K562 (cell line): ENCODE measurements at regions not wholly inside any gene's neighbourhood (a gene's known extent, or its start where the extent isn't known, plus 50 kb on each side); places are given as distances from the start of the nearest gene placed in this dataset.
A peak's percentile ranks its signal among the peaks of the same experiment; 100 is the strongest.

Experiments used
- BRD9 ChIP-seq: fragments of 450-650 bp; IDR thresholded peaks from 2 replicates; pipeline ENCODE4 v1.6.1; 2018; ENCODE audit warnings: low read depth; ENCODE audit not compliant: partially characterized antibody
- ETS2 ChIP-seq: IDR thresholded peaks from 2 replicates; pipeline ENCODE4 v1.6.1; 2016; ENCODE audit warnings: borderline replicate concordance, missing genetic modification characterization, mild to moderate bottlenecking, moderate library complexity, missing compliant biosample characterization; ENCODE audit not compliant: poor library complexity, severe bottlenecking
- FOXK2 ChIP-seq, 2 experiments: fragments of 450-650 bp; IDR thresholded peaks in 1 of 2; conservative IDR thresholded peaks in 1 of 2; 2 replicates each; pipeline ENCODE4 v1.6.1; 2016; ENCODE audit warnings: low read depth in 2 of 2, mild to moderate bottlenecking in 1 of 2
- GTF2F1 ChIP-seq: IDR thresholded peaks from 2 replicates; pipeline ENCODE4 v1.6.1; 2011; ENCODE audit warnings: low read depth, low read length, improper control_type of control experiment
- ILK ChIP-seq: fragments of 450-650 bp; IDR thresholded peaks from 2 replicates; pipeline ENCODE4 v1.6.1; 2016; ENCODE audit warnings: missing genetic modification characterization, low read depth, mild to moderate bottlenecking, missing compliant biosample characterization, moderate library complexity, borderline replicate concordance
- NFE2L1 ChIP-seq: fragments of 450-650 bp; IDR thresholded peaks from 2 replicates; pipeline ENCODE4 v1.6.1; 2016; ENCODE audit warnings: missing genetic modification characterization, low read depth, mild to moderate bottlenecking, missing compliant biosample characterization, moderate library complexity, borderline replicate concordance
- NUFIP1 ChIP-seq: fragments of 450-650 bp; IDR thresholded peaks from 2 replicates; pipeline ENCODE4 v1.6.1; 2018; ENCODE audit not compliant: partially characterized antibody
- SMARCA5 ChIP-seq: fragments of 450-650 bp; IDR thresholded peaks from 2 replicates; pipeline ENCODE4 v1.6.1; 2016
- SPI1 ChIP-seq: IDR thresholded peaks from 2 replicates; pipeline ENCODE4 v1.6.1; 2011; ENCODE audit warnings: low read depth, low read length, control low read depth, borderline replicate concordance
- TRIM28 ChIP-seq: fragments of 450-650 bp; IDR thresholded peaks from 2 replicates; pipeline ENCODE4 v1.6.1; 2017
- ZFP36 ChIP-seq: fragments of 150-350 bp; IDR thresholded peaks from 2 replicates; pipeline ENCODE4 v1.6.1; 2018; ENCODE audit warnings: low read length, low read depth; ENCODE audit not compliant: partially characterized antibody
- ZNF696 ChIP-seq: fragments of 250-450 bp; sonication (Bioruptor Pico); conservative IDR thresholded peaks from 2 replicates; pipeline ENCODE4 v1.4.0; 2020; ENCODE audit warnings: mild to moderate bottlenecking, moderate library complexity
- TF ChIP-seq, protein P1 (sequence below): fragments of 200-800 bp; sonication (Bioruptor generic); IDR thresholded peaks from 2 replicates; pipeline ENCODE4 v1.6.1; 2017; ENCODE audit warnings: missing genetic modification characterization, missing compliant biosample characterization
- TF ChIP-seq, protein P2 (sequence below): fragments of 450-650 bp; formaldehyde crosslinking; IDR thresholded peaks from 2 replicates; pipeline ENCODE4 v1.4.0; 2020; ENCODE audit warnings: mild to moderate bottlenecking, moderate library complexity
- TF ChIP-seq, protein P3 (sequence below), 2 experiments: fragments of 450-650 bp; formaldehyde crosslinking in 1 of 2; IDR thresholded peaks; 2 replicates each; pipeline versions ENCODE4 v1.4.0 to v1.6.1; 2014 to 2020; ENCODE audit warnings: mild to moderate bottlenecking in 2 of 2, borderline replicate concordance in 1 of 2, low read depth in 1 of 2

DNA sequence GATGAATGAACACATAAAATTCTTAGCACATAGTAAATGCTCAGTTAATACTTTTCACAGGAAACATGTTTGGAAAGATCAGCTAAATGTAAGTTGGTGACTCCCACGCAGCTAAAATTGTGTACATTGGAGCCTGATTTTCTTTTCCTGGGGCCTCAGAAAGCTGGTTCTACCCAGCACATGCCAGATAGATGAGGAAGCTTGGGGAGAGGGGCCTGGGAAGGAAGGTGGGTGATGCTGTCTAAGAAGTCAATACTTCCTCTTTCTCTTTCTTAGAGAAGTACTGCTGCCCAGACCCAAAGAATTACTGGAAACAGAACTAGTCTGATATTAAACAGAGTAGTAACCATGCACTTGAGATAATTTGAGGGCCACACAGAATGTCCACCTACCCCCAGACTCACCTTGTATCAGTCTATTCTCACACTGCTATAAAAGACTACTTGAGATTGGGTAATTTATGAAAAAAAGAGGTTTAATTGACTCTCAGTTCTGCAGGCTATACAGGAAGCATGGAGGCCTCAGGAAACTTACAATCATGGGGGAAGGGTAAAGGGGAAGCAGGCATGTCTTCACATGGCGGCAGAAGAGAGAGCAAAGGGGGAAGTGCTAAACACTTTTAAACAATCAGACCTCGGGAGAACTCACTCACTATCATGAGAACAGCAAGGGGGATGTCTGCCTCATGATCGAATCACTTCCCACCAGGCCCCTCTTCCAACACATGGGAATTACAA lies 123.3 kb upstream of the MED13L start (continued):
- peak; percentile 74 for TF ChIP-seq TRIM28
- no peak for TF ChIP-seq SMARCA5
- TF ChIP-seq NUFIP1 = no peak
- TF ChIP-seq ZFP36 = no peak
- TF ChIP-seq, protein P1, sequence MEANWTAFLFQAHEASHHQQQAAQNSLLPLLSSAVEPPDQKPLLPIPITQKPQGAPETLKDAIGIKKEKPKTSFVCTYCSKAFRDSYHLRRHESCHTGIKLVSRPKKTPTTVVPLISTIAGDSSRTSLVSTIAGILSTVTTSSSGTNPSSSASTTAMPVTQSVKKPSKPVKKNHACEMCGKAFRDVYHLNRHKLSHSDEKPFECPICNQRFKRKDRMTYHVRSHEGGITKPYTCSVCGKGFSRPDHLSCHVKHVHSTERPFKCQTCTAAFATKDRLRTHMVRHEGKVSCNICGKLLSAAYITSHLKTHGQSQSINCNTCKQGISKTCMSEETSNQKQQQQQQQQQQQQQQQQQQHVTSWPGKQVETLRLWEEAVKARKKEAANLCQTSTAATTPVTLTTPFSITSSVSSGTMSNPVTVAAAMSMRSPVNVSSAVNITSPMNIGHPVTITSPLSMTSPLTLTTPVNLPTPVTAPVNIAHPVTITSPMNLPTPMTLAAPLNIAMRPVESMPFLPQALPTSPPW (CRISPR knock-in tag) = no peak
- no peak for TF ChIP-seq ZNF696
- no peak for TF ChIP-seq ILK (tag)
- TF ChIP-seq SPI1 = peak; percentile 40; the same call in 1 of the 2 replicates
- TF ChIP-seq BRD9 = no peak
- TF ChIP-seq, protein P2, sequence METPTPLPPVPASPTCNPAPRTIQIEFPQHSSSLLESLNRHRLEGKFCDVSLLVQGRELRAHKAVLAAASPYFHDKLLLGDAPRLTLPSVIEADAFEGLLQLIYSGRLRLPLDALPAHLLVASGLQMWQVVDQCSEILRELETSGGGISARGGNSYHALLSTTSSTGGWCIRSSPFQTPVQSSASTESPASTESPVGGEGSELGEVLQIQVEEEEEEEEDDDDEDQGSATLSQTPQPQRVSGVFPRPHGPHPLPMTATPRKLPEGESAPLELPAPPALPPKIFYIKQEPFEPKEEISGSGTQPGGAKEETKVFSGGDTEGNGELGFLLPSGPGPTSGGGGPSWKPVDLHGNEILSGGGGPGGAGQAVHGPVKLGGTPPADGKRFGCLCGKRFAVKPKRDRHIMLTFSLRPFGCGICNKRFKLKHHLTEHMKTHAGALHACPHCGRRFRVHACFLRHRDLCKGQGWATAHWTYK (CRISPR knock-in tag) = no peak
- TF ChIP-seq ETS2 (tag) = no peak
- no peak for TF ChIP-seq GTF2F1
- TF ChIP-seq NFE2L1 (tag) = no peak
- TF ChIP-seq FOXK2 (conservative IDR thresholded peaks at IDR 0.05 in 1 of 2, IDR thresholded peaks at IDR 0.05 in 1 of 2; ENCODE audit: low read depth in 2 of 2) = no peak
- TF ChIP-seq, protein P3, sequence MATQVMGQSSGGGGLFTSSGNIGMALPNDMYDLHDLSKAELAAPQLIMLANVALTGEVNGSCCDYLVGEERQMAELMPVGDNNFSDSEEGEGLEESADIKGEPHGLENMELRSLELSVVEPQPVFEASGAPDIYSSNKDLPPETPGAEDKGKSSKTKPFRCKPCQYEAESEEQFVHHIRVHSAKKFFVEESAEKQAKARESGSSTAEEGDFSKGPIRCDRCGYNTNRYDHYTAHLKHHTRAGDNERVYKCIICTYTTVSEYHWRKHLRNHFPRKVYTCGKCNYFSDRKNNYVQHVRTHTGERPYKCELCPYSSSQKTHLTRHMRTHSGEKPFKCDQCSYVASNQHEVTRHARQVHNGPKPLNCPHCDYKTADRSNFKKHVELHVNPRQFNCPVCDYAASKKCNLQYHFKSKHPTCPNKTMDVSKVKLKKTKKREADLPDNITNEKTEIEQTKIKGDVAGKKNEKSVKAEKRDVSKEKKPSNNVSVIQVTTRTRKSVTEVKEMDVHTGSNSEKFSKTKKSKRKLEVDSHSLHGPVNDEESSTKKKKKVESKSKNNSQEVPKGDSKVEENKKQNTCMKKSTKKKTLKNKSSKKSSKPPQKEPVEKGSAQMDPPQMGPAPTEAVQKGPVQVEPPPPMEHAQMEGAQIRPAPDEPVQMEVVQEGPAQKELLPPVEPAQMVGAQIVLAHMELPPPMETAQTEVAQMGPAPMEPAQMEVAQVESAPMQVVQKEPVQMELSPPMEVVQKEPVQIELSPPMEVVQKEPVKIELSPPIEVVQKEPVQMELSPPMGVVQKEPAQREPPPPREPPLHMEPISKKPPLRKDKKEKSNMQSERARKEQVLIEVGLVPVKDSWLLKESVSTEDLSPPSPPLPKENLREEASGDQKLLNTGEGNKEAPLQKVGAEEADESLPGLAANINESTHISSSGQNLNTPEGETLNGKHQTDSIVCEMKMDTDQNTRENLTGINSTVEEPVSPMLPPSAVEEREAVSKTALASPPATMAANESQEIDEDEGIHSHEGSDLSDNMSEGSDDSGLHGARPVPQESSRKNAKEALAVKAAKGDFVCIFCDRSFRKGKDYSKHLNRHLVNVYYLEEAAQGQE (IDR thresholded peaks at IDR 0.05; ENCODE audit: borderline replicate concordance) = no peak
- TF ChIP-seq, protein P3 (CRISPR knock-in tag; IDR thresholded peaks at IDR 0.05; ENCODE audit: low read depth) = no peak
